ENCODE measurements at regions not wholly inside any gene's neighbourhood (a gene's known extent, or its start where the extent isn't known, plus 50 kb on each side); places are given as distances from the start of the nearest gene placed in this dataset.

DNA sequence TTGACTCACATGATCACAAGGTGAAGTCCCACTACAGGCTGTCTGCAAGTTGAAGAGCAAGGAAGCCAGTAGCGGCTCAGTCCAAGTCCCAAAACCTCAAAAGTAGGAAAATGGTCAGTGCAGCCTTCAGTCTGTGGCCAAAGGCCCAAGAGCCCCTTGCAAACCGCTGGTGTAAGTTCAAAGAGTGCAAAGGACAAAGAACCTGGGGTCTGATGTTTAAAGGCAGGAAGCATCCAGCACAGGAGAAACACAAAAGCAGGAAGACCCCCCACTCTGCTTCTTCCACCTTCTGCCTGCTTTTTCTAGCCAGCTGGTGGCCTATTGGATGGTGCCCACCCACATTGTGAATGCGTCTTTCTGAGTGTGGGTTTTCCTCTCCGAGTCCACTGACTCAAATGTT is 2222.6 kb downstream of the MRPL39 start:
- DNase-seq: no peak

DNA sequence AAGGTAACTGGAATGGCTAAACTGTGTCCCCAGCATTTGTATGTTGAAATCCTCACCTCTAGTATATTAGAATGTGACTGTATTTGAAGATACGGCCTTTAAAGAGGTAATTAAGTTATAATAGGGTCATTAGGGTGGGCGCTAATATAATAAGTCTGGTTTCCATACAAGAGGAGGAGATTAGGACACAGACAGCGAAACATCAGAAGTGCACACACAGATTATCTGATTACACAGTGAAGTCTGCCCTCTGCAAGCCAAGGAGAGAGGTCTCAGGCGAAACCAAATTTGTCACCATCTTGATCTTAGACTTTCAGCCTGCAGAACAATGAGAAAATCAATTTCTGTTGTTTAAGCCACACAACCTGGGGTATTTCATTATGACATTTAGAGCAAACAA is 2233.1 kb downstream of the MRPL39 start:
- DNase-seq: no peak

DNA sequence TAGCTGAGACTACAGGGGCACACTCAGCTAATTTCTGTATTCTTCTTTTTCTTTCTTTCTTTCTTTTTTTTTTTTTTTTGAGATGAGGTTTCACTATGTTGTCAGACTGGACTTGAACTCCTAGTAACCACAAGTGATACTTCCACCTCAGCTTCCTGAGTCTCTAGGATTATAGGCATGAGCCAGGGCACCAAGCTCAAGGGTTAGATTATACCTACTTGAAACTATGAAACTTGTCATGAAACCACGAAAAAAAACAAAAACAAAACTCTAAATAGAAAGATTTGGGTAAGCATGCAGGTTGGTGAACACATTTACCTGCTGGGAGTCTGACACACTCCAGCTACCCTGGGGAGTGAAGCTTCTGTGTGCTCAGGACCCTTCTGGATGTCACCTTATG is 2250.4 kb downstream of the MRPL39 start:
- DNase-seq: no peak

DNA sequence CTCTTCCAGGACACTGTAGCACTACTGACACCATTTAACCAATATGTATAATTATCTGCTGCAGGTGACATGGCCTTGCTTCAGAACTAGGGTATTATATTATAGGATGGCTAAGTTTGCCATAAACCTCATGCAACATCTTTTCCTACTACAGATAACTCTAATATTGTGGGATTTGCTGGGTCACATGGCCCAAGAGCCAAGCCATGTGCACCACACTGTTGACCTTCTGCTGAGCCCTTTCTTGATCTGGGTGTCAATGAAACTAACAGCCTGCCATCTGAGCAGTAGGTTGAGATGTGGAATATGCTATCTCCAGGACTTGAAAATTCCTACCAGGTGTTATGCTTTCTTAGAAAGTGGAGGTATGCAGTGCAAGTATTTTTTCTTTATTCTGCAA is 2291.1 kb downstream of the MRPL39 start:
- no peak for DNase-seq

DNA sequence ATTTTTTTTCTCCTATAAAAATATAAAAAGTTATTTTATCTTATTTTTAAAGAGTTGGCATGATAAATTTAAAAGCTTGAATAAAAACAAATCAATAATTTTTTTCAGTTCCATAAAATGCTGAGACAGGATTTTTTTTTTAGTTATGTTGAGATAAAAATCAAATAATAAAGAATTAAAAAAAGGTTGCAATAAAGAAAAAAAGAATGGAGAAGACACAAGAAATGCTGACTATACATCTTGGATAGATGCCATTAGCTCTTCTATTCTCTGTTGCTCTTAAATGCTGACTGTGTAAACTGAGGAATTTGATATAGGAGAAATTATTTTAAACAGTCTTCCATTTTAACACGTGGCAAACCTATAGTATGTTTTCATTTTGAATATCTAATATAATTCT is 2298.5 kb downstream of the MRPL39 start:
- no peak for DNase-seq

DNA sequence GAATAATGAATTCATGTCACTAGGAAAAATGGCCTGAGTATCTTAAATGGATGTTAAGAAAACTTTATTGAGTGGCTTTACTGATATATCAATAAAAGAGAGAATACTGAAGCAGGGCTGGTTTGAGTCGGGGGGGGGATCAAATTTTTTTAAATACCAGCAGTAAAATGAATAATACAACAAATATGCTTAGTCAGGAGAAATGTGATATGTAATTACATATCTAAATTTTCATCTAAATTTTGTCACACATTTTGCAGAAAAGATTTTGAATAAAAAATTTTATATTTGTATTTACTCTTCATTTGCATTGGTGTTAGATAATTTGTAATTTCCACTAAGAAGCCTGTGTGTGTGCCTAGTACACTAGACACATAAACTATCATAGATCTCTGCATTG is 2300.2 kb downstream of the MRPL39 start:
- no peak for DNase-seq

DNA sequence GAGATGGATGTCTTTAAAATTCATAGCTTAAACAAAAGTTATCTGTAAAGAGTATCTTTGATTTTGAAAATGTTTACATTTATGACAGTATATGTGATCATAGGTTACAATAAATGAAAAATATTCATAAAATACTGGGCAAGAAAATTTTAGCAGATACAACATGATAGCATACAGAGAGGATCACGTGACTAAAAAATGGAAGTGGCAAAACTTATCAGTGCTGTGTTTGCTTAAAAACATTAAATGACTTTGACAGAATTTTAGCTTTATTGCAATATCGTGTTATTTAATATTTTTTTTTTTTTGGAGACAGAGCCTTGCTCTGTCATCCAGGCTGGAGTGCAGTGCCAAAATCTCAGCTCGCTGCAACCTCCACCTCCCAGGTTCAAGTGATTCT is 2294.1 kb downstream of the NCAM2 start:
- no peak for DNase-seq

DNA sequence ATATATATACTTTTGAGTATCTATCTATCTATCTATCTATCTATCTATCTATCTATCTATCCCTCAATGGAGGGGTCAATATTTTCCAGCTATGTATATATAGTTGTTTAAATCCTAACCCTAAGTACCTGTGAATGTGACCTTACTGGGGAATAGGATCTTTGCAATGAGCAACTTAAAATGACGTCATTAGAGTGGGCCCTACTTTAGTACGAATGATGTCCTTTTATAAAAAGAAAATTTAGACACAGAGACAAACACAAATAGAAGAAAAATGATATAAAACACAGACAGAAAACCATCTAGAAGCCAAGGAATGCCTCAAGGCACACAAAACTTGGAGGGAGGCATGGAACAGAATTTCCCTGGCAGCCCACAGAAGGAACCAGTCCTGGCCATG is 2283.7 kb downstream of the NCAM2 start:
- no peak for DNase-seq

DNA sequence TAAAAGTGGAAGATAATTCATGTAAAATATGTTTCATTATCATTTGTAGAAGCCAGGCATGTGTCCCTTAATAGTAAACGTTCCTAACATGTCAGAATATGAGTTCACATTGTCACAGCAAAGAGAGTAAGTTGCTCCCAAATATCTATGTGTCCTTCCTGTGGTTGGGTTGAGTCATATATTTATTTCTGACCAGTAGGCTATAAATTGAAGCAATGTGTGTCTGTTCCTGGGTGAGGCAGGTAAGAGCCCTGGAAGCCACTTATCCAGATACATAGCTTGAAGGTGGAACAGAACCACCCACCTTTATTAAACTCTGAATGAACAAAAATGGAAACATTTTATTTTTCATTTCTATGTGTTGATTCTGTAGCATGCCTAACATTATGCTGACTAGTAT is 2251.6 kb downstream of the NCAM2 start:
- no peak for DNase-seq

DNA sequence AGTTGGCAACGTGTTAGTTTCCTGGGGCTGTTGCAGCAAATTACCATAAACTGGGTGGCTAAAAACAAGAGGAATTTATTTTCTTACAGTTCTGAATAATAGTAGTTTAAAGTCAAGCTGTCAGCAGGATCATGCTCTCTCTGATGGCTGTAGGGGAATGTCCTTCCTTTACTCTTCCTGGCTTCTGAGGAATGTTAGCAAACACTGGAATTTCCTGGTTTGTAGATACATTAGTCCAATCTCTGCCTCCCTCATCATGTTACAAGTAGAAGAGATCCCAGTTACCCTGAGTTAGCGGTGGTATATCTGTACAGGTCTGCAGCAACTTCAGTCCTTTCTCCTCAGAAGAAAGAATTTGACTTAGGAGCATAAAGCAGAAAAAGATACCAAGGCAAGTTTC is 2249.1 kb downstream of the NCAM2 start:
- peak; percentile 10 for DNase-seq

DNA sequence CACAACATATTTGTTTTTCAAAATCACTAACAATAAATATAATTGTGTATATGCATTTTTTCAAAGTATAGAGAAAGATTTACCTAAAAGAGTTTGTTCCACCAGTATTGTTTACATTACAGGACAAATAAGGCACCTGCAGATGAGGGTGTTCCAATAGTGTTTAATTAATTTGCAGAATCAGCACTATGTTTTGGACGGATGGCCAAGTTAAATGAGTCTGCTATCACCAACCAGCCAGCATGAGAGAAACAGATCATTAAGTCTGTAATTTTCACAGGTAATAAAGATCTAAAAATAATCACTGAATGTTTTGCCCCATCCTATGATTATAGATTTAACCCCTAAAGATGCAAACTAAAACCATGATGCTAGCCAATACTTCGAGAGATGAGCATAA is 2247.0 kb downstream of the NCAM2 start:
- DNase-seq: no peak

DNA sequence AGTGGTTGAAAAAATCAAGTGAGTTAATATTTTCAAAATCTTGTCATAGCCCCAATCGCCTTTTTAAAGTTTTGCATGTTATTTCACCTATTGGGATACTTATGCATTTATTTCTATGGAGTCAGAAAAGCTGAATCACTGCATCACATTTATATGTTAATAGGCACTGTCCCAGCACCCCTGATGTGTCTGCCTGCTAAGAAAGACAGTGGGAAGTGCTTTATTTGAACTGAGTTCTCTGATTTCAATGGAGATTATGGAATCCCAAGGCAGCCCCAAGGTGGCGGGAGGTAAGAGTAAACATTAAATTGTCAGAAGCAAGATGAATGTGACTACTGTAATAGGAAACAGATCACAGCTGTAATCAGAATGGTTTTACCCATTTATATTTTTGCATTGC is 2225.7 kb downstream of the NCAM2 start:
- DNase-seq: no peak

DNA sequence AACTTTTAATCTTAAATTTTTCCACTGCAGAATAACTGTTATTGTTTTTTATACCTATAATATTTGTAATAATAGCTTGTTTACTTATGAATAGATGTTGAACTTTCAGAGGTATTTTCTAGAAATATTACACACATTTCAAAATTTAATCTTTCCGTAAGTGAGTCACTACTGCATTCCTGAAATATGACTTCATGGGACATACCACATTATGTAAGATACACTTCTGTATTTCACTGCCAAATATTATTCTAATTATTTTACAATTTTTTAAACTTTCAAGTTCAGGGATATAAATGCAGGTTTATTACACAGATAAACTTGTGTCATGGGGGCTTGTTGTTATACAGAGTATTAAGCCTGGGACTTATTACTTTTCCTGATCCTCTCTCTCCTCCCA is 2220.5 kb downstream of the NCAM2 start:
- peak; percentile 24 for DNase-seq

DNA sequence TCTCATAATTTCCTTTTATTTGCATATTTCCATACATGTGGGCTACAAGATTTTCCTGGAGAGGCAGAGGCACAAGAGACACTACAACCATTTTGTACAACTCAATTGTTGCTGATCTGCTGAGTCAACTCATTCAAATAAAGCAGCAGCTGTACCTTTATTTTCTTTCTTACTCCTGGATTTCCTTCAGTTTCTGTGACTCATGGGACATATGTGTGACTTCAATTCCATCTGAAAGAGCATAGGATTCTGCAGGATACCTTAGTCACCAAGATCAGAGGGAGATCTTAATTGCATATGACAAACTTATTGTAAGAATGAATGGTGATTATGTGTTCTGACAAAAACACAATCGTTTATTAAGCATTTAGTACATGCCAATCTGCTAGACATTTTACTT is 2219.4 kb downstream of the NCAM2 start:
- DNase-seq: peak; percentile 7

DNA sequence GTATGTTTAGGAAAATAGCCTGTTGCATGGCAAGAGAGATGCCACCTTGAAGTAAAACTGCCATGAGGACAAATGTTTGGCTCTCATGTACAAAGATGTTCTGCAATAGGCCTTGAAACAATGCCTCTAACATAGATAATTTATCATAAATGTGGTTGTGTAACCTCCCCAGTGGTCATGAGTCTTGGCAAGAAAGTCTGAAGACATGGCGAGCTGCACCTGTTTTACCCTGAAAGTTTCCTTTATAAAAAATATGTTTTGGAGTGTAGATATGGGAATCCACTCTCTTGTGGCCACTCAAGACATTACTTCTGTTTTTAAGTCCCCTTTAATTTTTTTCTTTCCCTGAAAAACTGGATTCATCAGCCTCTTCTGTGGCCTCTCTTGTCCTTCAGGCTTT is 2217.1 kb downstream of the NCAM2 start:
- DNase-seq: no peak
